Hematopoietic multipotent progenitor cell (in vitro differentiated cells): ENCODE measurements at regions not wholly inside any gene's neighbourhood (a gene's known extent, or its start where the extent isn't known, plus 50 kb on each side); places are given as distances from the start of the nearest gene placed in this dataset.
"Not testable (repeated sequence)": the region's sequence is repeated elsewhere in the genome, so short reads cannot be mapped to it uniquely, and the experiment has no call there.

ENCODE experiments used
- DNase-seq, 3 donors: peaks; one replicate each; pipeline ENCODE4 v3.0.0-alpha.2; 2011 to 2015; ENCODE audit warnings: low read depth in 2 of 3, low spot score in 2 of 3

- no peak for DNase-seq
Measured at GRCh38 chr7:32228601-32229000, 158.4 kb upstream of the PDE1C start.

- DNase-seq, result no peak
Measured at GRCh38 chr7:32227746-32228145, 157.5 kb upstream of the PDE1C start.

- no peak for DNase-seq
Measured at GRCh38 chr7:32224276-32224675, 154.1 kb upstream of the PDE1C start.

- no peak for DNase-seq
Measured at GRCh38 chr7:32223721-32224120, 153.5 kb upstream of the PDE1C start.

- no peak for DNase-seq
Measured at GRCh38 chr7:32223071-32223650, 153.0 kb upstream of the PDE1C start.

GRCh38 chr7:32222251-32222900, 152.2 kb upstream of the PDE1C start:
- no peak for DNase-seq

- no peak for DNase-seq
Measured at GRCh38 chr7:32221736-32222135, 151.5 kb upstream of the PDE1C start.

- no peak for DNase-seq
Measured at GRCh38 chr7:32221056-32221455, 150.8 kb upstream of the PDE1C start.

GRCh38 chr7:32219831-32220230, 149.6 kb upstream of the PDE1C start:
- not testable (repeated sequence) for DNase-seq

GRCh38 chr7:32219416-32219815, 149.2 kb upstream of the PDE1C start:
- DNase-seq, result no peak

- DNase-seq, result no peak
Measured at GRCh38 chr7:32218741-32219288, 148.6 kb upstream of the PDE1C start.

GRCh38 chr7:32218154-32218467, 147.9 kb upstream of the PDE1C start:
- DNase-seq, result no peak

GRCh38 chr7:32217341-32218153, 147.3 kb upstream of the PDE1C start:
- DNase-seq, result no peak

GRCh38 chr7:32216759-32217158, 146.6 kb upstream of the PDE1C start:
- peak in 1 of 3 donors; percentile 33 for DNase-seq

GRCh38 chr7:32215697-32216096, 145.5 kb upstream of the PDE1C start:
- no peak for DNase-seq

GRCh38 chr7:32214913-32215312, 144.7 kb upstream of the PDE1C start:
- no peak for DNase-seq

- DNase-seq, result no peak
Measured at GRCh38 chr7:32212321-32212720, 142.1 kb upstream of the PDE1C start.

GRCh38 chr7:32206987-32207386, 136.8 kb upstream of the PDE1C start:
- DNase-seq, result no peak

- DNase-seq, result no peak
Measured at GRCh38 chr7:32206488-32206887, 136.3 kb upstream of the PDE1C start.

- DNase-seq, result not testable (repeated sequence)
Measured at GRCh38 chr7:32205298-32205824, 135.2 kb upstream of the PDE1C start.

GRCh38 chr7:32204361-32205018, 134.3 kb upstream of the PDE1C start:
- DNase-seq, result peak in 2 of 3 donors; percentile 51 to 75
